Lower leg skin (tissue), 4 donors: ENCODE measurements at regions not wholly inside any gene's neighbourhood (a gene's known extent, or its start where the extent isn't known, plus 50 kb on each side); places are given as distances from the start of the nearest gene placed in this dataset.
A peak's percentile ranks its signal among the peaks of the same experiment; 100 is the strongest.

Experiments
- DNase-seq, 2 donors: peaks; one replicate each; pipeline ENCODE4 v3.0.0-alpha.2; 2019; ENCODE audit warnings: low spot score in 2 of 2
- H3K4me3 ChIP-seq: fragments of 200-600 bp; sonication (generic); 2 replicates; pipeline ENCODE4 v1.5.1; 2017; ENCODE audit warnings: mild to moderate bottlenecking, low read depth; ENCODE audit not compliant: poor library complexity, severe bottlenecking
- CTCF ChIP-seq, 3 donors: fragments of 450-650 bp; IDR thresholded peaks; one replicate each; pipeline ENCODE4 v1.5.1; 2016; ENCODE audit warnings: antibody characterized with exemption in 3 of 3, mild to moderate bottlenecking in 3 of 3, moderate library complexity in 2 of 3
- POLR2A ChIP-seq, 2 donors: fragments of 450-650 bp; IDR thresholded peaks; one replicate each; pipeline ENCODE4 v1.6.1; 2016 to 2017; ENCODE audit warnings: antibody characterized with exemption in 2 of 2, mild to moderate bottlenecking in 1 of 2, moderate library complexity in 1 of 2
- WGBS, 2 donors: methylation state at CpG; one replicate each; pipeline ENCODE4 v1.1.5; 2018; 5-methylcytosine and 5-hydroxymethylcytosine counted together
- intact Hi-C: fragments of 100-400 bp; cut with DNase I; formaldehyde crosslinking; loops from one replicate; pipeline ENCODE4 v1.15.0; 2023; ENCODE audit warnings: low total_unique reads

DNA sequence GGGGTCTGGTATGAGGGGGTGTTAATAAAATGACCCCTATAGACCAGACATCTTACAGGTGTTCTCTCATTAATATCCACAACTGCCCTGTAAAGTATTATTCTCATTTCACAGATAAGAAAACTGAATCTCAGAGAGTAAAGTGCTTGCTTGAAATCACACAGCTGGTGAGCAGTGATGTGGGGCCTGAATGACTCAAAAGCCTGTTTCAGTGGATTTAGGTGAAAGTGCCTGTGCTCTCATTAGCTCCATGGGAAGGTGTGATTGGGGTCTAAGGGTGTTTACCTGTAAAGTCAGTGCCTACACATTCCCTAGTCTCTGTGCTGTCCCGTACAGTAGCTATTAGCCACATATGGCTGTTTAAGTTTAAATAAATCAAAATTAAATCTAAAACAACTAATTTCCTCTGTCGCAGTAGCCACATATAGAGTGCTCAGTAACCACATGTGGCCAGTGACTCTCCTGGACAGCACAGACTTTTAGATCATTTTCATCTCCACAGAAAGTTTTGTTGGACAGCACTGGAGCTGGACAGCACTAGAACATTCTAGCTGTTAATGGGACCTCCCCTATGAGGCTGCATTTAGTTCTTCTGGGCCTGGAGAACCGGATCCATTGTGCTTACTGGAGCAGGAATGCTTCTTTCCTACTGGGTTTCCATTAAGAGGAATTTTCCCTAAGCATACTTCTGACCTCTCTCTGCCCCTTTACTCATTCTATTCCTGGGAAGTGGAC is 52.5 kb upstream of the SEMA6A start:
- H3K4me3 ChIP-seq, result no peak overlapping the region
- WGBS, 2 donors, result 92 to 94% methylated on average over 3 of the region's 3 CpGs
- TF ChIP-seq POLR2A (IDR thresholded peaks at IDR 0.05) (no peak), CTCF (IDR thresholded peaks at IDR 0.05) (no peak)
- intact Hi-C loops, result no loop called here
- no peak for DNase-seq

DNA sequence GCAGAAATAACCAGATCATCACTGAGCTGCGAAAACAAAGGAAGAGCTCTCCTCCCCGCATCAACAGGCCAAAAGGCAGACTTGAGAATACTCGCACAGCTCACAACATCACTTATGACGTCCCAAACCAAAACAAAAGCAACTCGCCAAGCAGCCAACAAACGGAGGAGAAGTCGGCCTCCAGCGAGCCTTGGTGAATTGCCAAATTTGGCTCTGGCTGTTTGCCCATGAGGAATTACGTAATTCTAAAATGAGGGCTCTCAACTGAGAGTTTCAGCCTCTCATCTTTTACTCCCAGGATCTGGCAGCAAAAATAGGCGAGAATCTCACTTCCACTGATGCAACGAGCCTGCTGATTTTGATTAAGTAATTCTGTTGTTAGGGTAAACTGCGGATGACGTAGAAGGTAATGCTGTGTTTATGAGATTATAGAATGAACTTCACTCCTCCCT is 51.7 kb upstream of the SEMA6A start:
- WGBS, 2 donors, result 9 to 16% methylated on average over 13 of the region's 13 CpGs
- TF ChIP-seq POLR2A (IDR thresholded peaks at IDR 0.05) (no peak), CTCF (IDR thresholded peaks at IDR 0.05) (no peak)
- DNase-seq, result peak; percentile 77 to 95
- no peak overlapping the region for H3K4me3 ChIP-seq
- intact Hi-C loops, result no loop called here
